Left lung (tissue), 4 donors: ENCODE measurements at regions not wholly inside any gene's neighbourhood (a gene's known extent, or its start where the extent isn't known, plus 50 kb on each side); places are given as distances from the start of the nearest gene placed in this dataset.

Experiments used
- ATAC-seq: fragments of 200-7000 bp; cut with Tn5 transposase; one replicate; pipeline ENCODE4 v1.9.1; 2020; ENCODE audit warnings: moderate library complexity
- DNase-seq, 4 donors: peaks; one replicate each; pipeline ENCODE4 v3.0.0-alpha.2; 2013 to 2020
- H3K27ac ChIP-seq, 2 donors: fragments of 200-600 bp; sonication (generic) in 1 of 2; one replicate each; pipeline versions ENCODE4 v1.5.0 to v1.8.0; 2020 to 2021
- H3K27me3 ChIP-seq, 2 donors: fragments of 200-600 bp; sonication (generic) in 1 of 2; one replicate each; pipeline versions ENCODE4 v1.5.0 to v1.8.0; 2020 to 2021
- H3K36me3 ChIP-seq, 2 donors: fragments of 200-600 bp; sonication (generic) in 1 of 2; one replicate each; pipeline versions ENCODE4 v1.5.0 to v1.8.0; 2020 to 2021
- H3K4me1 ChIP-seq, 2 donors: fragments of 200-600 bp; one replicate each; pipeline ENCODE4 v1.8.0; 2021
- H3K4me3 ChIP-seq, 2 donors: fragments of 200-600 bp; sonication (generic) in 1 of 2; one replicate each; pipeline versions ENCODE4 v1.5.0 to v1.8.0; 2020 to 2021; ENCODE audit warnings: mild to moderate bottlenecking in 1 of 2
- H3K9me3 ChIP-seq, 2 donors: fragments of 200-600 bp; sonication (generic) in 1 of 2; one replicate each; pipeline versions ENCODE4 v1.5.0 to v1.8.0; 2020 to 2021
- intact Hi-C, 2 donors: fragments of 100-400 bp; cut with DNase I; formaldehyde crosslinking; loops; one replicate each; pipeline versions ENCODE4 v1.11.2 to v1.14.2; 2022
- TF ChIP-seq, protein P1 (sequence below), 2 donors: fragments of 200-600 bp; sonication (generic) in 1 of 2; IDR thresholded peaks; one replicate each; pipeline versions ENCODE4 v1.5.0 to v1.8.0; 2021; ENCODE audit warnings: antibody characterized with exemption in 2 of 2
- donor health status: DM: no; HTN: yes; CAD: no.
- donor health status: DM: no; HTN: no; CAD: no.

DNA sequence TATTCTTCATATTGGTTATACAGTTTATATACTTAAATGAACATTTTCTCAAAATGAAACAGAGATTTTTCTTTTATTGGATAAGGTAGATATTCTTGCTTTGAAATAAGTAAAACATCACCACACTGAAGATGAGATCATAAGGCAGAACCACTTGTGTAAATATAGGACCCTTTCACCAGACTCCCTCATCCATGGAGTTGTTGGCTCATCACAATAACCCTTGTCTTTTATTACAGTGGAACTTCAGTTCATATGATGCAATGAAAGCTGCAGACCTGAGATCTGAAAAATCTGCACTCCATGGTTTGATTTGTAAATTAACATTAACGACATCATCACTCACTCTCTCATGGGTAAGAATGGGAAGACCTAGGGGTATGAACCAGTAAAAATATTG is 51.9 kb upstream of the DBX2 start:
- H3K27me3 ChIP-seq: no peaks in the 10 kb centered on the region
- TF ChIP-seq, protein P1, sequence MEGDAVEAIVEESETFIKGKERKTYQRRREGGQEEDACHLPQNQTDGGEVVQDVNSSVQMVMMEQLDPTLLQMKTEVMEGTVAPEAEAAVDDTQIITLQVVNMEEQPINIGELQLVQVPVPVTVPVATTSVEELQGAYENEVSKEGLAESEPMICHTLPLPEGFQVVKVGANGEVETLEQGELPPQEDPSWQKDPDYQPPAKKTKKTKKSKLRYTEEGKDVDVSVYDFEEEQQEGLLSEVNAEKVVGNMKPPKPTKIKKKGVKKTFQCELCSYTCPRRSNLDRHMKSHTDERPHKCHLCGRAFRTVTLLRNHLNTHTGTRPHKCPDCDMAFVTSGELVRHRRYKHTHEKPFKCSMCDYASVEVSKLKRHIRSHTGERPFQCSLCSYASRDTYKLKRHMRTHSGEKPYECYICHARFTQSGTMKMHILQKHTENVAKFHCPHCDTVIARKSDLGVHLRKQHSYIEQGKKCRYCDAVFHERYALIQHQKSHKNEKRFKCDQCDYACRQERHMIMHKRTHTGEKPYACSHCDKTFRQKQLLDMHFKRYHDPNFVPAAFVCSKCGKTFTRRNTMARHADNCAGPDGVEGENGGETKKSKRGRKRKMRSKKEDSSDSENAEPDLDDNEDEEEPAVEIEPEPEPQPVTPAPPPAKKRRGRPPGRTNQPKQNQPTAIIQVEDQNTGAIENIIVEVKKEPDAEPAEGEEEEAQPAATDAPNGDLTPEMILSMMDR (IDR thresholded peaks at IDR 0.05): no peak
- no peaks in the 10 kb centered on the region for H3K9me3 ChIP-seq
- no peaks in the 10 kb centered on the region for H3K36me3 ChIP-seq
- intact Hi-C loops: no loop called here
- H3K4me3 ChIP-seq: no peak overlapping the region
- H3K27ac ChIP-seq: no peak overlapping the region
- no peak for ATAC-seq
- no peaks in the 10 kb centered on the region for H3K4me1 ChIP-seq
- DNase-seq: no peak

DNA sequence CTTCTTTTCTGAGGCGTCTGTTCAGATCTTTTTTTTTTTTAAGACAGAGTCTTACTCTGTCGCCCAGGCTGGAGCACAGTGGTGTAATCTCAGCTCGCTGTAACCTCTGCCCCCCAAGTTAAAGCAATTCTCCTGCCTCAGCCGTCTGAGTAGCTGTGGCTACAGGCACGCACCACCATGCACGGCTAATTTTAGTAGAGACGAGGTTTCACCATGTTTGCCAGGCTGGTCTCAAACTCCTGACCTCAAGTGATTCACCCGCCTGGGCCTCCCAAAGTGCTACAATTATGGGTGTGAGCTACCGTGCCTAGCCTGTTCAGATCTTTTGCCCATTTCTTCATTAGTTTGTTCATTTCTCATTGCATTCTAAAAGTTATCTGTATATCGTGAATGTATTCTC is 55.1 kb upstream of the DBX2 start:
- H3K9me3 ChIP-seq: no peaks in the 10 kb centered on the region
- ATAC-seq (no peak), DNase-seq (no peak)
- H3K27ac ChIP-seq: no peak overlapping the region
- intact Hi-C loops: no loop called here
- no peaks in the 10 kb centered on the region for H3K27me3 ChIP-seq
- no peak overlapping the region for H3K4me3 ChIP-seq
- no peaks in the 10 kb centered on the region for H3K36me3 ChIP-seq
- H3K4me1 ChIP-seq: no peaks in the 10 kb centered on the region
- TF ChIP-seq, protein P1 (IDR thresholded peaks at IDR 0.05): no peak

DNA sequence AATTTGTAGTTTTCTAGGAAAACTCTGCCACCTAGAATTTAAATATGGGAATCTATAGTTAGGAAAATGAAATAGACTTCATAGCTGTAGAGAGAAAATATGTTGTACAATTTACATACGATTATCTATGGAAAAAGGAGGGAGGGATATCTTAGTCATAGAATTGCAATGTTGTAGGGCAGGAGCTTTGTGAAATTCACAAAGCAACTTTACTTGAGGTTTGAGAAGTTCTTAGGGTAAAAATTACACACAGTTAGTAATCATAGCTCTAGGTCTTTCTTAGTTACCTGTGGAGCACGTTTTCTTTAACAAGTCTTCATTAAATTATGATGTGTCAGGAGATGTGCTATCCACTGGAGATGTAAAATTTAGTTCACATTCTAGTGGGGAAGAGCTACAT is 61.4 kb upstream of the DBX2 start:
- intact Hi-C loops: no loop called here

DNA sequence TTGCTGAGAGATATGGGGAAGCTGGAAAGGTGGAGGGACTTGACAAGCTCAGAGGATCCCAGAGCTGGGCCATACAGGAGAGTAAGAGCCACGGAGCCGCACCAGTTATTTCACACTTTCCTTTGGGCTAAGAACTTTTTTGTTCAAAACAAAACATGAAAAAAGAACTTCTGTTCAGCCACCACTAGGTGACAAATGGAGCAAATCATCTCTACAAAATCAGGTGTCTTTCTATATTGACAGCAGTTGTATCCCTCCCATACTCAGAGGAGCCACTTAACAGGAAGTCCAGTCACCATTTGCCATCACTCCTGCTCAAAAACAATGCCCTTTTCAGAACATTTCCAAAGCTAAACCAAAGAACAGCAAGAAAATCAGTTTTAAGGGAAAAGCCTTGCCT is 70.3 kb upstream of the DBX2 start:
- Histone ChIP-seq H3K4me3 (no peak overlapping the region), H3K9me3 (no peaks in the 10 kb centered on the region), H3K27me3 (no peaks in the 10 kb centered on the region), H3K27ac (no peak overlapping the region), H3K4me1 (no peaks in the 10 kb centered on the region), H3K36me3 (no peaks in the 10 kb centered on the region)
- TF ChIP-seq, protein P1 (IDR thresholded peaks at IDR 0.05): no peak
- no peak for DNase-seq
- intact Hi-C loops: no loop called here
- no peak for ATAC-seq

More for the DNA sequence above, 61.4 kb upstream of the DBX2 start:
- H3K4me3 ChIP-seq: no peak overlapping the region
- no peak for ATAC-seq
- DNase-seq: no peak
- H3K9me3 ChIP-seq: no peaks in the 10 kb centered on the region
- no peaks in the 10 kb centered on the region for H3K36me3 ChIP-seq
- no peaks in the 10 kb centered on the region for H3K4me1 ChIP-seq
- no peaks in the 10 kb centered on the region for H3K27me3 ChIP-seq
- TF ChIP-seq, protein P1 (IDR thresholded peaks at IDR 0.05): no peak
- H3K27ac ChIP-seq: no peak overlapping the region

DNA sequence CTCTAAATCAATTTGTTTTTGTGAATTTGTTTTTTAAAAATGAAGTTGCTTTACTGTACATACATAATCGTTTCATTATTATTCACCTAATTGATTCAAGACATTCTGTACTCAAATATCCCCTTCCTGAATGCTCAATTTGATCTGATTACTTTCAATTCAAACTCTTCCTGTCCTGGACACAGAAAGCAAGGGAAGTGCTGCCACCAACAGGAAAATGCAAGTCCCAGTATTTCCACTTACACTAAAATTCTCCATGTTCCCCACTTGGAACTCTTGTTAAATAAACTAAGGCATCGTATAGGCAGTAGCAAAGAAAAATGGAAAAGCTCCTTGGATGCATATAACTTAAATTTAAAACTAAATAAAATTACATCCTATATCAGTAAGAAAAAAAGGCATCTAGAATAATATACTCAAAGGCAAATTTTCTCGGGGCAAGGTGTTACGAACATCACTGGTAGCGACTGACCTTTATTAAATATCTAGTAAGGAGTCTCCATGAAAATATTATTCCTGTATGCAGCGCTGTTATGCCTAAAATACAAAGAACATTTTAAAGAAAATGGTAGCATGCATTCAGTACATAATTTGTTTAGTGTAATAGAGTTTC is 72.0 kb upstream of the DBX2 start:
- Histone ChIP-seq H3K36me3 (no peaks in the 10 kb centered on the region), H3K4me1 (no peaks in the 10 kb centered on the region), H3K4me3 (no peak overlapping the region), H3K27me3 (no peaks in the 10 kb centered on the region), H3K9me3 (no peaks in the 10 kb centered on the region), H3K27ac (no peak overlapping the region)
- DNase-seq (peak in 1 of 4 donors; percentile 22), ATAC-seq (no peak)
- intact Hi-C loops: no loop called here
- TF ChIP-seq, protein P1 (IDR thresholded peaks at IDR 0.05): peak in 1 of 2 donors; percentile 26
